DND-41 (cell line): ENCODE measurements at regions not wholly inside any gene's neighbourhood (a gene's known extent, or its start where the extent isn't known, plus 50 kb on each side); places are given as distances from the start of the nearest gene placed in this dataset.

Experiments
- ATAC-seq: fragments of 200-7000 bp; cut with Tn5 transposase; 3 replicates; pipeline ENCODE4 v1.9.1; 2021; ENCODE audit warnings: low read depth; ENCODE audit not compliant: insufficient read depth
- DNase-seq: peaks from one replicate; pipeline ENCODE4 v3.0.0-alpha.2; 2020
- H2AFZ ChIP-seq: 2 replicates; pipeline ENCODE4 v1.6.0; 2012; ENCODE audit warnings: low read depth, low read length
- H3K27ac ChIP-seq: 2 replicates; pipeline ENCODE4 v1.5.1; 2012; ENCODE audit warnings: low read length, inconsistent platforms
- H3K27me3 ChIP-seq: fragments of 200-600 bp; sonication (generic); 2 replicates; pipeline ENCODE4 v1.6.0; 2012; ENCODE audit warnings: low read length, mild to moderate bottlenecking, inconsistent platforms; ENCODE audit not compliant: insufficient read depth, poor library complexity
- H3K36me3 ChIP-seq: 2 replicates; pipeline ENCODE4 v1.5.1; 2012; ENCODE audit warnings: low read length, inconsistent platforms; ENCODE audit not compliant: insufficient read depth
- H3K4me1 ChIP-seq: 2 replicates; pipeline ENCODE4 v1.5.1; 2012; ENCODE audit warnings: mild to moderate bottlenecking, low read length; ENCODE audit not compliant: insufficient read depth
- H3K4me2 ChIP-seq: 2 replicates; pipeline ENCODE4 v1.6.0; 2012; ENCODE audit warnings: mild to moderate bottlenecking, moderate library complexity, low read length, inconsistent platforms; ENCODE audit not compliant: insufficient read depth
- H3K4me3 ChIP-seq, 2 experiments: fragments of 200-600 bp in 1 of 2; shearing (Covaris generic) in 1 of 2; 2 replicates each; pipeline ENCODE4 v1.5.1; 2012 to 2016; ENCODE audit warnings: inconsistent platforms in 2 of 2, low read length in 2 of 2, mild to moderate bottlenecking in 2 of 2, low read depth in 1 of 2, moderate library complexity in 1 of 2
- H3K79me2 ChIP-seq: 2 replicates; pipeline ENCODE4 v1.6.0; 2012; ENCODE audit warnings: low read length, inconsistent platforms; ENCODE audit not compliant: insufficient read depth
- H3K9ac ChIP-seq: 2 replicates; pipeline ENCODE4 v1.6.0; 2012; ENCODE audit warnings: low read depth, mild to moderate bottlenecking, inconsistent platforms, low read length, moderate library complexity
- H3K9me3 ChIP-seq: 2 replicates; pipeline ENCODE4 v1.5.1; 2012; ENCODE audit warnings: low read length, moderate library complexity, mild to moderate bottlenecking, inconsistent platforms; ENCODE audit not compliant: insufficient read depth, severe bottlenecking
- H4K20me1 ChIP-seq: 2 replicates; pipeline ENCODE4 v1.6.0; 2012; ENCODE audit warnings: low read length; ENCODE audit not compliant: insufficient read depth
- CTCF ChIP-seq: IDR thresholded peaks from 2 replicates; pipeline ENCODE4 v1.5.1; 2012; ENCODE audit warnings: borderline replicate concordance, low read length, moderate library complexity, mild to moderate bottlenecking; ENCODE audit not compliant: poor library complexity, severe bottlenecking; ENCODE audit errors: extremely low read depth
- EZH2 ChIP-seq: IDR thresholded peaks from 3 replicates; pipeline ENCODE4 v1.6.1; 2012; ENCODE audit warnings: borderline replicate concordance, low read depth, mild to moderate bottlenecking, moderate library complexity, low read length, inconsistent platforms; ENCODE audit not compliant: severe bottlenecking

- ATAC-seq (no peak), DNase-seq (no peak)
- H4K20me1 ChIP-seq, result no peaks in the 10 kb centered on the region
- no peaks in the 10 kb centered on the region for H3K4me1 ChIP-seq
- no peak overlapping the region for H2AFZ ChIP-seq
- TF ChIP-seq CTCF, result no peak
- no peak for TF ChIP-seq EZH2
- H3K79me2 ChIP-seq, result no peaks in the 10 kb centered on the region
- H3K27me3 ChIP-seq, result no peaks in the 10 kb centered on the region
- H3K9ac ChIP-seq, result no peak overlapping the region
- no peak overlapping the region for H3K4me2 ChIP-seq
- H3K4me3 ChIP-seq, result no peak overlapping the region
- H3K36me3 ChIP-seq, result no peaks in the 10 kb centered on the region
- H3K27ac ChIP-seq, result no peak overlapping the region
- no peaks in the 10 kb centered on the region for H3K9me3 ChIP-seq
Measured at GRCh38 chr12:67873355-67873754, 115.9 kb upstream of the IFNG-AS1 start.

- Histone ChIP-seq H3K4me2 (no peak overlapping the region), H3K79me2 (no peaks in the 10 kb centered on the region), H3K9ac (no peak overlapping the region), H3K36me3 (no peaks in the 10 kb centered on the region), H3K27me3 (no peaks in the 10 kb centered on the region), H2AFZ (no peak overlapping the region), H4K20me1 (no peaks in the 10 kb centered on the region), H3K9me3 (no peaks in the 10 kb centered on the region), H3K4me1 (no peaks in the 10 kb centered on the region), H3K27ac (no peak overlapping the region), H3K4me3 (no peak overlapping the region)
- TF ChIP-seq EZH2 (no peak), CTCF (no peak)
- ATAC-seq (no peak), DNase-seq (no peak)
Measured at GRCh38 chr12:67876305-67876915, 112.8 kb upstream of the IFNG-AS1 start.

- H3K27ac ChIP-seq, result no peak overlapping the region
- H3K4me3 ChIP-seq, result no peak overlapping the region
- H3K4me1 ChIP-seq, result no peaks in the 10 kb centered on the region
- TF ChIP-seq EZH2, result no peak
- TF ChIP-seq CTCF, result no peak
- no peaks in the 10 kb centered on the region for H3K36me3 ChIP-seq
- no peak for DNase-seq
- H3K9me3 ChIP-seq, result no peaks in the 10 kb centered on the region
- H4K20me1 ChIP-seq, result no peaks in the 10 kb centered on the region
- H2AFZ ChIP-seq, result no peak overlapping the region
- H3K79me2 ChIP-seq, result no peaks in the 10 kb centered on the region
- no peak overlapping the region for H3K9ac ChIP-seq
- ATAC-seq, result no peak
- no peak overlapping the region for H3K4me2 ChIP-seq
- H3K27me3 ChIP-seq, result no peaks in the 10 kb centered on the region
Measured at GRCh38 chr12:67877727-67878126, 111.5 kb upstream of the IFNG-AS1 start.
